GM12878 (cell line): ENCODE measurements at regions not wholly inside any gene's neighbourhood (a gene's known extent, or its start where the extent isn't known, plus 50 kb on each side); places are given as distances from the start of the nearest gene placed in this dataset.

Source experiments
- ATAC-seq: fragments of 200-7000 bp; cut with Tn5 transposase; 3 replicates; pipeline ENCODE4 v1.9.1; 2020; ENCODE audit warnings: mild to moderate bottlenecking, moderate library complexity
- BruUV-seq: library from RNA; stranded (reverse); fragments of 400-500 nt; replicated peaks from 2 replicates; lab custom pipeline; 2021; lab: Mats Ljungman, UMichigan
- CTCF ChIA-PET: fragments of 300-600 bp; sonication (Branson Sonifier 250); formaldehyde crosslinking; extraction: SDS; loops from one replicate; lab custom pipeline; 2021; ENCODE audit warnings: inconsistent platforms; lab: Yijun Ruan, JAX
- POLR2A ChIA-PET: fragments of 350-600 bp; formaldehyde crosslinking; extraction: SDS; loops from one replicate; lab custom pipeline; 2021; ENCODE audit warnings: inconsistent platforms; lab: Charles Lee
- RAD21 ChIA-PET: fragments of 300-600 bp; sonication (Branson Sonifier 250); formaldehyde crosslinking; loops from one replicate; lab custom pipeline; 2023; ENCODE audit warnings: antibody characterized with exemption; ENCODE audit not compliant: unreplicated experiment; lab: Charles Lee
- SMC1A ChIA-PET: fragments of 300-600 bp; sonication (Branson Sonifier 250); formaldehyde crosslinking; loops from one replicate; lab custom pipeline; 2023; ENCODE audit not compliant: unreplicated experiment, uncharacterized antibody; lab: Charles Lee
- DNase-seq: peaks from one replicate; pipeline ENCODE4 v3.0.0-alpha.2; 2011; ENCODE audit warnings: low read depth, low spot score
- FAIRE-seq: peaks from 3 replicates; lab custom pipeline; 2011; peaks lifted over from hg19 to GRCh38; lab: Jason Lieb, UNC
- H2AFZ ChIP-seq: 2 replicates; pipeline ENCODE4 v1.6.0; 2011; ENCODE audit warnings: low read depth, low read length, control low read depth; ENCODE audit not compliant: control insufficient read depth
- H3K27ac ChIP-seq: 2 replicates; pipeline ENCODE4 v1.5.1; 2011; ENCODE audit warnings: control low read depth; ENCODE audit not compliant: control insufficient read depth, insufficient read depth
- H3K27me3 ChIP-seq, 2 experiments: replicated peaks in 1 of 2; 2 replicates each; pipeline versions ENCODE4 v1.6.0 to v1.6.1; 2011; ENCODE audit warnings: low read length in 1 of 2; ENCODE audit not compliant: control insufficient read depth in 2 of 2, insufficient read depth in 2 of 2
- H3K36me3 ChIP-seq, 2 experiments: 2 replicates each; pipeline ENCODE4 v1.5.1; 2011; ENCODE audit warnings: low read length in 1 of 2; ENCODE audit not compliant: control insufficient read depth in 2 of 2, insufficient read depth in 2 of 2
- H3K4me1 ChIP-seq: 2 replicates; pipeline ENCODE4 v1.6.1; 2011; ENCODE audit warnings: mild to moderate bottlenecking, low read length, moderate library complexity, mixed read lengths; ENCODE audit not compliant: control insufficient read depth, insufficient read depth
- H3K4me2 ChIP-seq: 2 replicates; pipeline ENCODE4 v1.6.0; 2011; ENCODE audit warnings: control low read depth; ENCODE audit not compliant: control insufficient read depth, insufficient read depth
- H3K4me3 ChIP-seq: fragments of 200-600 bp; sonication (generic); 2 replicates; pipeline ENCODE4 v1.5.1; 2016
- H3K79me2 ChIP-seq: 2 replicates; pipeline ENCODE4 v1.6.0; 2011; ENCODE audit warnings: low read length; ENCODE audit not compliant: control insufficient read depth, insufficient read depth
- H3K9ac ChIP-seq: 2 replicates; pipeline ENCODE4 v1.8.0; 2011; ENCODE audit warnings: low read length, control low read depth, mixed read lengths; ENCODE audit not compliant: control insufficient read depth, insufficient read depth
- H3K9me3 ChIP-seq: replicated peaks from 3 replicates; pipeline ENCODE4 v1.5.1; 2011; ENCODE audit warnings: mild to moderate bottlenecking, low read length; ENCODE audit not compliant: control insufficient read depth, insufficient read depth
- H4K20me1 ChIP-seq: 2 replicates; pipeline ENCODE4 v1.6.0; 2011; ENCODE audit not compliant: control insufficient read depth, insufficient read depth
- BHLHE40 ChIP-seq, 2 experiments: fragments of 450-650 bp in 1 of 2; IDR thresholded peaks; 2 replicates each; pipeline ENCODE4 v1.6.1; 2011 to 2017; ENCODE audit warnings: low read depth in 2 of 2, borderline replicate concordance in 1 of 2, improper control_type of control experiment in 1 of 2, low read length in 1 of 2, mild to moderate bottlenecking in 1 of 2
- BMI1 ChIP-seq: fragments of 450-650 bp; IDR thresholded peaks from 2 replicates; pipeline ENCODE4 v1.6.1; 2016; ENCODE audit warnings: mild to moderate bottlenecking, moderate library complexity, borderline replicate concordance
- CHD2 ChIP-seq: IDR thresholded peaks from 2 replicates; pipeline ENCODE4 v1.6.1; 2011; ENCODE audit warnings: low read depth, low read length, improper control_type of control experiment, borderline replicate concordance
- CREB1 ChIP-seq: IDR thresholded peaks from 2 replicates; pipeline ENCODE4 v1.6.1; 2012; ENCODE audit warnings: low read depth, mild to moderate bottlenecking, inconsistent platforms
- DPF2 ChIP-seq: fragments of 450-650 bp; IDR thresholded peaks from 2 replicates; pipeline ENCODE4 v1.6.1; 2017; ENCODE audit warnings: mild to moderate bottlenecking
- IRF3 ChIP-seq: fragments of 450-650 bp; IDR thresholded peaks from 2 replicates; pipeline ENCODE4 v1.6.1; 2014; ENCODE audit warnings: mild to moderate bottlenecking
- NFIC ChIP-seq: IDR thresholded peaks from 2 replicates; pipeline ENCODE4 v1.6.1; 2012; ENCODE audit warnings: low read depth, mild to moderate bottlenecking, inconsistent platforms, low read length, moderate library complexity
- RUNX3 ChIP-seq: IDR thresholded peaks from 2 replicates; pipeline ENCODE4 v1.6.1; 2012; ENCODE audit warnings: low read length, inconsistent platforms
- TCF7 ChIP-seq: IDR thresholded peaks from 2 replicates; pipeline ENCODE4 v1.6.1; 2014; ENCODE audit warnings: antibody characterized with exemption, borderline replicate concordance
- ZBTB33 ChIP-seq: fragments of 450-650 bp; IDR thresholded peaks from 2 replicates; pipeline ENCODE4 v1.6.1; 2017; ENCODE audit warnings: mild to moderate bottlenecking
- WGBS: methylation state at CpG from one replicate; pipeline ENCODE4 v1.1.6; 2016; ENCODE audit warnings: low lambda C conversion rate; ENCODE audit not compliant: insufficient replicate concordance, insufficient coverage; ENCODE audit errors: missing lambda C conversion rate; 5-methylcytosine and 5-hydroxymethylcytosine counted together
- in situ Hi-C: fragments of 300-500 bp; cut with MboI; formaldehyde crosslinking; loops from 9 replicates; pipeline ENCODE4 v1.14.3; 2018; ENCODE audit warnings: mixed read lengths
- intact Hi-C: fragments of 100-400 bp; cut with micrococcal nuclease; formaldehyde crosslinking; loops from one replicate; pipeline ENCODE4 v1.14.2; 2022; ENCODE audit not compliant: unreplicated experiment
- TF ChIP-seq, protein P1 (sequence below): fragments of 450-650 bp; formaldehyde crosslinking; IDR thresholded peaks from 2 replicates; pipeline ENCODE4 v1.4.0; 2022; ENCODE audit warnings: mild to moderate bottlenecking, moderate library complexity

DNA sequence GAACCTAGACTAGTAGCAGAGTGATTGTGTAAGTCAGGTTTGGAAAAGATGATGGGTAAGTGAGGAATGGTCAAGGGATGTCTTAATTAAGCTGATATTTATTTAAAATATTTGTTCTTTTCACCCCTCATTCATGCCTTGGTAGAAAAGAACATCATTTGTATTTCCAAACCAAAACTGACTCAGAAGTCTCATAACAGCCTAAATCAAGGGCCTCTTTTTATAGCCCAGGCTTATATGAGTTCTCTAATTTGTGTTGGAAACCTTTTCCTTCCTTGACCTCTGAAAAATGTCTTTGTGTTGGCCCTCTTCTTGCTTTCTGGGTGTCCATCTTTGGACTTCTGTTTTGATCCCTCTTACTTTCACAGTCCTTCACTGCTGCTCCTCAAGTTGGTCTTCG lies 1428.2 kb downstream of the MRPL39 start:
- intact Hi-C loops (no loop called here), in situ Hi-C loops (no loop called here)
- FAIRE-seq (no peak), ATAC-seq (no peak), DNase-seq (no peak)
- BruUV-seq = no TSS peak
- RAD21 ChIA-PET = no interaction called here
- Histone ChIP-seq H3K4me2 (no peak overlapping the region), H2AFZ (no peak overlapping the region), H3K27ac (no peak overlapping the region), H3K79me2 (no peaks in the 10 kb centered on the region), H3K4me3 (no peak overlapping the region), H3K9ac (no peak overlapping the region), H3K9me3 (no peaks in the 10 kb centered on the region), H4K20me1 (no peaks in the 10 kb centered on the region), H3K27me3 (no peaks in the 10 kb centered on the region), H3K36me3 (no peaks in the 10 kb centered on the region), H3K4me1 (no peaks in the 10 kb centered on the region)
- TF ChIP-seq CREB1 (no peak), BHLHE40 (IDR thresholded peaks at IDR 0.05; ENCODE audit: borderline replicate concordance in 1 of 2, low read depth in 2 of 2, low read length in 1 of 2) (no peak), CHD2 (no peak), BMI1 (no peak), IRF3 (no peak), RUNX3 (no peak)
- CTCF ChIA-PET = no interaction called here
- POLR2A ChIA-PET = no interaction called here
- 0% methylated on average over 1 of the region's 1 CpG for WGBS
- SMC1A ChIA-PET = no interaction called here

DNA sequence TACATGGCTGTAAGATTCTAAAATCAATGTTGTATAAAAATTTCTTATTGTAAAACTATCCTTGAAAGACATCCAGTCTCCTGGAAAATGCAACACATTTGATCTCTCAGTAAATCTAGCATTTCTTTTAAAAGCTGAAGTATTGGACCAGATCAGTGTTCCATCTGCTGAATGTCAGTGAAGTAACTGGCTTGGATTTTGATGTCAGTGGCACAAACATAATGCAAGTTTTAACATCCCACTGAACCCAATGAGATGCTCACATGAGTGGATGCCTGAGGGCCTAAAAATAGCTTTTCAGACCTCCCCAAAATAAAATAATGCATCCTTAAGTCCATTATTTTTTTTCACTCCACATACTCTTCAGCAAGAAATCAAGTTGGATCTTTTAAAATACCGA lies 1432.2 kb downstream of the MRPL39 start:
- Histone ChIP-seq H3K27ac (no peak overlapping the region), H3K27me3 (no peaks in the 10 kb centered on the region), H3K4me2 (no peak overlapping the region), H4K20me1 (no peaks in the 10 kb centered on the region), H3K79me2 (no peaks in the 10 kb centered on the region), H3K9ac (no peak overlapping the region), H3K4me3 (no peak overlapping the region), H3K9me3 (no peaks in the 10 kb centered on the region), H3K4me1 (no peaks in the 10 kb centered on the region), H3K36me3 (no peaks in the 10 kb centered on the region), H2AFZ (no peak overlapping the region)
- BruUV-seq = no TSS peak
- ChIA-PET SMC1A (no interaction called here), RAD21 (no interaction called here), POLR2A (no interaction called here), CTCF (no interaction called here)
- intact Hi-C loops = no loop called here
- in situ Hi-C loops = no loop called here
- DNase-seq = no peak
- 0% methylated on average over 1 of the region's 1 CpG for WGBS
- no peak for FAIRE-seq
- ATAC-seq = no peak
- TF ChIP-seq DPF2 = no peak
- no peak for TF ChIP-seq CREB1
- TF ChIP-seq, protein P1, sequence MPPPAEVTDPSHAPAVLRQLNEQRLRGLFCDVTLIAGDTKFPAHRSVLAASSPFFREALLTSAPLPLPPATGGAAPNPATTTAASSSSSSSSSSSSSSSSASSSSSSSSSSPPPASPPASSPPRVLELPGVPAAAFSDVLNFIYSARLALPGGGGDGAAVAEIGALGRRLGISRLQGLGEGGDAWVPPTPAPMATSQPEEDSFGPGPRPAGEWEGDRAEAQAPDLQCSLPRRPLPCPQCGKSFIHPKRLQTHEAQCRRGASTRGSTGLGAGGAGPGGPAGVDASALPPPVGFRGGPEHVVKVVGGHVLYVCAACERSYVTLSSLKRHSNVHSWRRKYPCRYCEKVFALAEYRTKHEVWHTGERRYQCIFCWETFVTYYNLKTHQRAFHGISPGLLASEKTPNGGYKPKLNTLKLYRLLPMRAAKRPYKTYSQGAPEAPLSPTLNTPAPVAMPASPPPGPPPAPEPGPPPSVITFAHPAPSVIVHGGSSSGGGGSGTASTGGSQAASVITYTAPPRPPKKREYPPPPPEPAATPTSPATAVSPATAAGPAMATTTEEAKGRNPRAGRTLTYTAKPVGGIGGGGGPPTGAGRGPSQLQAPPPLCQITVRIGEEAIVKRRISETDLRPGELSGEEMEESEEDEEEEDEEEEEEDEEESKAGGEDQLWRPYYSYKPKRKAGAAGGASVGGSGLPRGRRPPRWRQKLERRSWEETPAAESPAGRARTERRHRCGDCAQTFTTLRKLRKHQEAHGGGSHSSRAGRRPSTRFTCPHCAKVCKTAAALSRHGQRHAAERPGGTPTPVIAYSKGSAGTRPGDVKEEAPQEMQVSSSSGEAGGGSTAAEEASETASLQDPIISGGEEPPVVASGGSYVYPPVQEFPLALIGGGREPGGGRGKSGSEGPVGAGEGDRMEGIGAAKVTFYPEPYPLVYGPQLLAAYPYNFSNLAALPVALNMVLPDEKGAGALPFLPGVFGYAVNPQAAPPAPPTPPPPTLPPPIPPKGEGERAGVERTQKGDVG (CRISPR knock-in tag) = no peak
- TF ChIP-seq TCF7 = no peak
- TF ChIP-seq NFIC = no peak
- TF ChIP-seq ZBTB33 = no peak
- no peak for TF ChIP-seq RUNX3
